PC-9 (cell line): ENCODE measurements at regions not wholly inside any gene's neighbourhood (a gene's known extent, or its start where the extent isn't known, plus 50 kb on each side); places are given as distances from the start of the nearest gene placed in this dataset.

ENCODE experiments used
- EZH2 ChIP-seq: fragments of 200-600 bp; sonication (generic); IDR thresholded peaks from 2 replicates; pipeline ENCODE4 v1.8.0; 2017; ENCODE audit warnings: antibody characterized with exemption, low read depth
- TF ChIP-seq, protein P1 (sequence below): fragments of 200-600 bp; sonication (generic); conservative IDR thresholded peaks from 2 replicates; pipeline ENCODE4 v1.6.1; 2017; ENCODE audit warnings: mixed run types, antibody characterized with exemption, mild to moderate bottlenecking, moderate library complexity

DNA sequence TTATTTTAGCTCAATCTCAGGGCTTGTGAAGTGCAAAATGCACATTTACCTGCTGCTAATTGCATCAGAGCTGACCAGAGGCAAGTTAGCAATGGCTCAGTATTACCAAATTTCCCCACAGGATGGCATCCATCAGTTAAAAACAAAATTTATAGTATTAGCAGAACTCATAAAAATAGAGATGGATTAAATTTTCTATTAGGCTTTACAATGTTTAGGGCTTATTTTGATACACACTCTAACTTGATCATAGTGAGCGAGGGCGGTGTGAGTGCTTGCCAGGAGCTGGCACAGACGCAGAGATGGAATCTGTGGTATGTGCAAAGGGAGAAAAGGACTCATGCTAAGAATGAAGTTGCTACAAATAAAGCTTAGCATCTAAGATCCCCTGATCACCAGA lies 241.0 kb downstream of the NSUN3 start:
- no peak for TF ChIP-seq EZH2
- TF ChIP-seq, protein P1, sequence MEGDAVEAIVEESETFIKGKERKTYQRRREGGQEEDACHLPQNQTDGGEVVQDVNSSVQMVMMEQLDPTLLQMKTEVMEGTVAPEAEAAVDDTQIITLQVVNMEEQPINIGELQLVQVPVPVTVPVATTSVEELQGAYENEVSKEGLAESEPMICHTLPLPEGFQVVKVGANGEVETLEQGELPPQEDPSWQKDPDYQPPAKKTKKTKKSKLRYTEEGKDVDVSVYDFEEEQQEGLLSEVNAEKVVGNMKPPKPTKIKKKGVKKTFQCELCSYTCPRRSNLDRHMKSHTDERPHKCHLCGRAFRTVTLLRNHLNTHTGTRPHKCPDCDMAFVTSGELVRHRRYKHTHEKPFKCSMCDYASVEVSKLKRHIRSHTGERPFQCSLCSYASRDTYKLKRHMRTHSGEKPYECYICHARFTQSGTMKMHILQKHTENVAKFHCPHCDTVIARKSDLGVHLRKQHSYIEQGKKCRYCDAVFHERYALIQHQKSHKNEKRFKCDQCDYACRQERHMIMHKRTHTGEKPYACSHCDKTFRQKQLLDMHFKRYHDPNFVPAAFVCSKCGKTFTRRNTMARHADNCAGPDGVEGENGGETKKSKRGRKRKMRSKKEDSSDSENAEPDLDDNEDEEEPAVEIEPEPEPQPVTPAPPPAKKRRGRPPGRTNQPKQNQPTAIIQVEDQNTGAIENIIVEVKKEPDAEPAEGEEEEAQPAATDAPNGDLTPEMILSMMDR: peak; percentile 37
